T-helper 1 cell treated with Interleukin-12 subunit alpha and Interleukin-12 subunit beta and Interleukin-4 antibody, amounts not matched to agents 30 μg/mL and 1 μg/mL, for 36 hours (primary cell): ENCODE measurements at regions not wholly inside any gene's neighbourhood (a gene's known extent, or its start where the extent isn't known, plus 50 kb on each side); places are given as distances from the start of the nearest gene placed in this dataset.

Experiments used
- H3K27ac Mint-ChIP-seq: one replicate; pipeline ENCODE4 v1.8.0; 2021; ENCODE audit warnings: mild to moderate bottlenecking, mixed read lengths
- H3K27me3 Mint-ChIP-seq: one replicate; pipeline ENCODE4 v1.8.0; 2021; ENCODE audit warnings: low read depth, mixed read lengths
- H3K36me3 Mint-ChIP-seq: one replicate; pipeline ENCODE4 v1.8.0; 2021; ENCODE audit warnings: low read depth, mixed read lengths
- H3K4me1 Mint-ChIP-seq: one replicate; pipeline ENCODE4 v1.8.0; 2021; ENCODE audit warnings: low read depth, mixed read lengths
- H3K4me3 Mint-ChIP-seq: one replicate; pipeline ENCODE4 v1.8.0; 2021; ENCODE audit warnings: mild to moderate bottlenecking, moderate library complexity, mixed read lengths
- H3K9me3 Mint-ChIP-seq: one replicate; pipeline ENCODE4 v1.8.0; 2021; ENCODE audit warnings: mixed read lengths

- H3K27me3 Mint-ChIP-seq, result no peaks in the 10 kb centered on the region
- H3K4me1 Mint-ChIP-seq, result no peaks in the 10 kb centered on the region
- H3K9me3 Mint-ChIP-seq, result no peaks in the 10 kb centered on the region
- no peaks in the 10 kb centered on the region for H3K36me3 Mint-ChIP-seq
- no peak overlapping the region for H3K4me3 Mint-ChIP-seq
- no peak overlapping the region for H3K27ac Mint-ChIP-seq
Measured at GRCh38 chr18:68500556-68500955, 214.4 kb downstream of the TMX3 start.

- Mint-ChIP-seq H3K4me1 (no peaks in the 10 kb centered on the region), H3K4me3 (no peak overlapping the region), H3K36me3 (no peaks in the 10 kb centered on the region), H3K27ac (no peak overlapping the region), H3K9me3 (no peaks in the 10 kb centered on the region), H3K27me3 (no peaks in the 10 kb centered on the region)
Measured at GRCh38 chr18:68499141-68499540, 215.8 kb downstream of the TMX3 start.

GRCh38 chr18:68498636-68499035 lies 216.3 kb downstream of the TMX3 start:
- no peaks in the 10 kb centered on the region for H3K36me3 Mint-ChIP-seq
- no peaks in the 10 kb centered on the region for H3K27me3 Mint-ChIP-seq
- no peak overlapping the region for H3K4me3 Mint-ChIP-seq
- no peak overlapping the region for H3K27ac Mint-ChIP-seq
- H3K9me3 Mint-ChIP-seq, result no peaks in the 10 kb centered on the region
- no peaks in the 10 kb centered on the region for H3K4me1 Mint-ChIP-seq

GRCh38 chr18:68498185-68498584 lies 216.7 kb downstream of the TMX3 start:
- Mint-ChIP-seq H3K4me3 (no peak overlapping the region), H3K4me1 (no peaks in the 10 kb centered on the region), H3K27me3 (no peaks in the 10 kb centered on the region), H3K36me3 (no peaks in the 10 kb centered on the region), H3K27ac (no peak overlapping the region), H3K9me3 (no peaks in the 10 kb centered on the region)

- Mint-ChIP-seq H3K27ac (no peak overlapping the region), H3K36me3 (no peaks in the 10 kb centered on the region), H3K4me3 (no peak overlapping the region), H3K27me3 (no peaks in the 10 kb centered on the region), H3K9me3 (no peaks in the 10 kb centered on the region), H3K4me1 (no peaks in the 10 kb centered on the region)
Measured at GRCh38 chr18:68494802-68495581, 219.9 kb downstream of the TMX3 start.

- Mint-ChIP-seq H3K36me3 (no peaks in the 10 kb centered on the region), H3K9me3 (no peaks in the 10 kb centered on the region), H3K27ac (no peak overlapping the region), H3K4me1 (no peaks in the 10 kb centered on the region), H3K27me3 (no peaks in the 10 kb centered on the region), H3K4me3 (no peak overlapping the region)
Measured at GRCh38 chr18:68489013-68489792, 225.7 kb downstream of the TMX3 start.

- no peak overlapping the region for H3K4me3 Mint-ChIP-seq
- no peaks in the 10 kb centered on the region for H3K9me3 Mint-ChIP-seq
- H3K27ac Mint-ChIP-seq, result no peak overlapping the region
- H3K4me1 Mint-ChIP-seq, result no peaks in the 10 kb centered on the region
- no peaks in the 10 kb centered on the region for H3K36me3 Mint-ChIP-seq
- H3K27me3 Mint-ChIP-seq, result no peaks in the 10 kb centered on the region
Measured at GRCh38 chr18:68484241-68484640, 230.7 kb downstream of the TMX3 start.

GRCh38 chr18:68482815-68483214 lies 232.1 kb downstream of the TMX3 start:
- Mint-ChIP-seq H3K4me1 (no peaks in the 10 kb centered on the region), H3K27ac (no peak overlapping the region), H3K36me3 (no peaks in the 10 kb centered on the region), H3K4me3 (no peak overlapping the region), H3K9me3 (no peaks in the 10 kb centered on the region), H3K27me3 (no peaks in the 10 kb centered on the region)

- no peaks in the 10 kb centered on the region for H3K27me3 Mint-ChIP-seq
- no peaks in the 10 kb centered on the region for H3K36me3 Mint-ChIP-seq
- no peaks in the 10 kb centered on the region for H3K9me3 Mint-ChIP-seq
- no peaks in the 10 kb centered on the region for H3K4me1 Mint-ChIP-seq
- H3K27ac Mint-ChIP-seq, result no peak overlapping the region
- H3K4me3 Mint-ChIP-seq, result no peak overlapping the region
Measured at GRCh38 chr18:68480196-68480595, 234.7 kb downstream of the TMX3 start.

GRCh38 chr18:68478246-68478645 lies 236.7 kb downstream of the TMX3 start:
- Mint-ChIP-seq H3K27ac (no peak overlapping the region), H3K4me1 (no peaks in the 10 kb centered on the region), H3K27me3 (no peaks in the 10 kb centered on the region), H3K9me3 (no peaks in the 10 kb centered on the region), H3K4me3 (no peak overlapping the region), H3K36me3 (no peaks in the 10 kb centered on the region)

GRCh38 chr18:68475883-68476282 lies 239.0 kb downstream of the TMX3 start:
- Mint-ChIP-seq H3K4me3 (no peak overlapping the region), H3K9me3 (no peaks in the 10 kb centered on the region), H3K27ac (no peak overlapping the region), H3K36me3 (no peaks in the 10 kb centered on the region), H3K27me3 (no peaks in the 10 kb centered on the region), H3K4me1 (no peaks in the 10 kb centered on the region)

- no peak overlapping the region for H3K4me3 Mint-ChIP-seq
- no peaks in the 10 kb centered on the region for H3K9me3 Mint-ChIP-seq
- no peaks in the 10 kb centered on the region for H3K36me3 Mint-ChIP-seq
- H3K27me3 Mint-ChIP-seq, result no peaks in the 10 kb centered on the region
- H3K27ac Mint-ChIP-seq, result no peak overlapping the region
- peaks cover 4% of the 10 kb centered on the region for H3K4me1 Mint-ChIP-seq
Measured at GRCh38 chr18:68472701-68473295, 242.1 kb downstream of the TMX3 start.

GRCh38 chr18:68469049-68469625 lies 245.8 kb downstream of the TMX3 start:
- Mint-ChIP-seq H3K27ac (no peak overlapping the region), H3K27me3 (no peaks in the 10 kb centered on the region), H3K4me3 (no peak overlapping the region), H3K4me1 (peaks cover 5% of the 10 kb centered on the region), H3K36me3 (no peaks in the 10 kb centered on the region), H3K9me3 (no peaks in the 10 kb centered on the region)

- H3K9me3 Mint-ChIP-seq, result no peaks in the 10 kb centered on the region
- H3K27ac Mint-ChIP-seq, result no peak overlapping the region
- H3K4me3 Mint-ChIP-seq, result no peak overlapping the region
- H3K4me1 Mint-ChIP-seq, result peaks cover 5% of the 10 kb centered on the region
- no peaks in the 10 kb centered on the region for H3K36me3 Mint-ChIP-seq
- H3K27me3 Mint-ChIP-seq, result no peaks in the 10 kb centered on the region
Measured at GRCh38 chr18:68467957-68468356, 247.0 kb downstream of the TMX3 start.

- Mint-ChIP-seq H3K4me1 (peaks cover 5% of the 10 kb centered on the region), H3K36me3 (no peaks in the 10 kb centered on the region), H3K27me3 (no peaks in the 10 kb centered on the region), H3K27ac (no peak overlapping the region), H3K9me3 (no peaks in the 10 kb centered on the region), H3K4me3 (no peak overlapping the region)
Measured at GRCh38 chr18:68467329-68467728, 247.6 kb downstream of the TMX3 start.
